ENCODE measurements at regions not wholly inside any gene's neighbourhood (a gene's known extent, or its start where the extent isn't known, plus 50 kb on each side); places are given as distances from the start of the nearest gene placed in this dataset.

DNA sequence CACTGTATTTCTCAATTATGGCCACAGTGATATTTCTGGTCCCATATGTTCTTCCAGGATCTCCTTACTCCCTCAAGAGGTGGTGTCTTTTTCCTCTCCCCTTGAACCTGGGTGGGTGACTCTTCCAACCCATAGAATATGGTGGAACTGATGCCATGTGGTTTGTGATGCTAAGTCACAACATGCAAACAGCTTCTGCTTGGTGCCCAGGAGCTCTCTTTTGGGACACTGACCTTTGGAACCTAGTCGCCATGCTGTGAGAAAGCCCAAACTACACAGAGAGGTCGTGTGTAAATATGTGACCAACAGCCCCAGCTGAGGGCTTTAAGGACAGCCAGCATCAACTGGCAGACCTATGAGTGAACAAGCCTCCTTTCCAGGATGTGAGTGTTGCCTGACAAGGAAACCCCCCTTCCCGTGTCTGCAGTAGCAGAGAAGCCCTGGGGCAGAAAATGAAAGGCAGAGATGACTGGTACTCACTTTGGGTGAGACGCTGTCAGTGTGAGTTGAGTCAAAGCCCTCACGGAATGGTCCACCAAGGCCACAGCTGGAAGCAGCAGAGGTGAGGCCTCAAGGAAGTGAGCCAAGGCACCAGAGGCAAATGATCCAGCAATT lies 223.4 kb downstream of the BCOR start:
- Histone ChIP-seq H3K27ac (ENCODE audit: low read depth, low read length) (no peak overlapping the region), H3K9me2 (ENCODE audit: insufficient read depth) (no peaks in the 10 kb centered on the region), H3K4me2 (ENCODE audit: low read length) (no peak overlapping the region), H2AFZ (ENCODE audit: low read depth, low read length, poor library complexity, severe bottlenecking) (no peak overlapping the region), H3K9me3 (ENCODE audit: control insufficient read depth in 1 of 2, insufficient read depth in 1 of 2, low read depth in 1 of 2, low read length in 2 of 2) (no peaks in the 10 kb centered on the region), H3K36me3 (ENCODE audit: control insufficient read depth in 1 of 2, insufficient read depth in 2 of 2, low read length in 2 of 2) (no peaks in the 10 kb centered on the region), H3K4me1 (ENCODE audit: control insufficient read depth in 1 of 2, insufficient read depth in 2 of 2, low read length in 2 of 2) (peaks cover 0 to 12% of the 10 kb centered on the region in 2 experiments; a peak in 1 of 4 replicates), H3K79me2 (ENCODE audit: insufficient read depth, low read length) (no peaks in the 10 kb centered on the region), H3K4me3 (replicated peaks in 1 of 2; ENCODE audit: low read depth in 1 of 2, low read length in 2 of 2) (no peak overlapping the region), H4K20me1 (ENCODE audit: insufficient read depth) (no peaks in the 10 kb centered on the region), H3K9ac (ENCODE audit: low read length) (no peak overlapping the region), H3K27me3 (ENCODE audit: insufficient read depth, low read length) (no peaks in the 10 kb centered on the region)
- CTCF ChIA-PET: no interaction called here
- BruUV-seq (replicated peaks): no TSS peak
- POLR2A ChIA-PET: no interaction called here
- intact Hi-C loops (cut with micrococcal nuclease): no loop called here
- no peak for ATAC-seq
- no peak for DNase-seq (ENCODE audit: low read depth, low spot score)
- RAD21 ChIA-PET (ENCODE audit: low non-redundant PET in 1 of 2, low total read pairs in 2 of 2, uncharacterized antibody in 2 of 2, unreplicated experiment in 2 of 2): no interaction called here
- no peak for TF ChIP-seq JUND (IDR thresholded peaks at IDR 0.05)

DNA sequence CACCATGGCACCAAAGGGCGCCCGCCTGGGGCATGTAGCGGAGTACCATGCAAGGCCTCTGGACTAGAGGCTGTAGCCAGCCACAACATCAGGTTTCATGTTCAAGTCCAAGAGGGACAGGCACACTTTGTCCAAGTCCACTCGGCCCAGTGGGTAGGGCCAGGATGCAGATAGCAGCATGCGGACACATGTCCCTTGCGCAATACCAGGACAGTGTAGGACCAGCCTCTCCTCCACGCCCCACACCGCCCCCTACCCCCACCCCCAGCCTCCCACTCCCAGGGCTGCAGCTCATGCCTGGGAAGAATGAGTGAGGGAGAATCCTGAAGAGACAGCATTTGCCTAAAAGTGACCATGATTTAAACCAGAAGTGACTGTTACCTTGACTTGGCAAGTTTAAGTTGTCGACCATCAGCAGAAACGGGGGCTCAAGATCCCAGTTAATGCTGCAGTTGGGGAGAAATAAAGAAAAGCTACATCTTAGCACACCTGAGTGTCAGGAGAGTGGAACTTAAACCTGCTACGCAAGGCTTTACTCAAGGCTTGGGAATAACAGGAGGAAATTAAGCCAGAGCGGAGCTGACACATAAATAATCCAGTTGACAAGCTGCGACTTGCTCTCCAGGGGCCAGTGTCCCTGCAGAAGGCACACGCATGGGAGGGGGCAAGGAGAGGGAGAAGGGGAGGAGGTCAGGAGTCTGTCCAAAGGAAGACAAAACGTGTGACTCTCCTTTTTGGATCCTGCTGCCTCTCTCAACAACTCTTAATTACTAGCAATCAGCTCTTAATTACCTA lies 221.7 kb downstream of the BCOR start:
- Histone ChIP-seq H3K4me1 (ENCODE audit: control insufficient read depth in 1 of 2, insufficient read depth in 2 of 2, low read length in 2 of 2) (0 out of 4 replicates have a peak, but pooled peaks cover 0 to 5% of the 10 kb centered on the region in 2 experiments), H3K27me3 (ENCODE audit: insufficient read depth, low read length) (no peaks in the 10 kb centered on the region), H2AFZ (ENCODE audit: low read depth, low read length, poor library complexity, severe bottlenecking) (no peak overlapping the region), H3K79me2 (ENCODE audit: insufficient read depth, low read length) (no peaks in the 10 kb centered on the region), H3K36me3 (ENCODE audit: control insufficient read depth in 1 of 2, insufficient read depth in 2 of 2, low read length in 2 of 2) (no peaks in the 10 kb centered on the region), H3K9me3 (ENCODE audit: control insufficient read depth in 1 of 2, insufficient read depth in 1 of 2, low read depth in 1 of 2, low read length in 2 of 2) (no peaks in the 10 kb centered on the region), H3K9ac (ENCODE audit: low read length) (no peak overlapping the region), H3K9me2 (ENCODE audit: insufficient read depth) (no peaks in the 10 kb centered on the region), H3K27ac (ENCODE audit: low read depth, low read length) (no peak overlapping the region), H4K20me1 (ENCODE audit: insufficient read depth) (no peaks in the 10 kb centered on the region), H3K4me3 (replicated peaks in 1 of 2; ENCODE audit: low read depth in 1 of 2, low read length in 2 of 2) (no peak overlapping the region), H3K4me2 (ENCODE audit: low read length) (no peak overlapping the region)
- TF ChIP-seq EGR1 (IDR thresholded peaks at IDR 0.05; ENCODE audit: low read depth) (no peak), FOSL1 (IDR thresholded peaks at IDR 0.05; ENCODE audit: low read depth) (no peak), YY1 (IDR thresholded peaks at IDR 0.05; ENCODE audit: extremely low read depth, insufficient replicate concordance, low read depth, low read length) (no peak), ELF1 (IDR thresholded peaks at IDR 0.05; ENCODE audit: borderline replicate concordance, low read depth) (no peak), POLR2A (IDR thresholded peaks at IDR 0.05; ENCODE audit: borderline replicate concordance, extremely low read depth, insufficient read depth, insufficient read length) (no peak), ZFX (IDR thresholded peaks at IDR 0.05) (no peak), JUND (IDR thresholded peaks at IDR 0.05) (no peak), SP1 (IDR thresholded peaks at IDR 0.05; ENCODE audit: low read depth) (no peak)
- TF ChIP-seq, protein P1, sequence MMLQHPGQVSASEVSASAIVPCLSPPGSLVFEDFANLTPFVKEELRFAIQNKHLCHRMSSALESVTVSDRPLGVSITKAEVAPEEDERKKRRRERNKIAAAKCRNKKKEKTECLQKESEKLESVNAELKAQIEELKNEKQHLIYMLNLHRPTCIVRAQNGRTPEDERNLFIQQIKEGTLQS (IDR thresholded peaks at IDR 0.05): no peak
- TF ChIP-seq, protein P2, sequence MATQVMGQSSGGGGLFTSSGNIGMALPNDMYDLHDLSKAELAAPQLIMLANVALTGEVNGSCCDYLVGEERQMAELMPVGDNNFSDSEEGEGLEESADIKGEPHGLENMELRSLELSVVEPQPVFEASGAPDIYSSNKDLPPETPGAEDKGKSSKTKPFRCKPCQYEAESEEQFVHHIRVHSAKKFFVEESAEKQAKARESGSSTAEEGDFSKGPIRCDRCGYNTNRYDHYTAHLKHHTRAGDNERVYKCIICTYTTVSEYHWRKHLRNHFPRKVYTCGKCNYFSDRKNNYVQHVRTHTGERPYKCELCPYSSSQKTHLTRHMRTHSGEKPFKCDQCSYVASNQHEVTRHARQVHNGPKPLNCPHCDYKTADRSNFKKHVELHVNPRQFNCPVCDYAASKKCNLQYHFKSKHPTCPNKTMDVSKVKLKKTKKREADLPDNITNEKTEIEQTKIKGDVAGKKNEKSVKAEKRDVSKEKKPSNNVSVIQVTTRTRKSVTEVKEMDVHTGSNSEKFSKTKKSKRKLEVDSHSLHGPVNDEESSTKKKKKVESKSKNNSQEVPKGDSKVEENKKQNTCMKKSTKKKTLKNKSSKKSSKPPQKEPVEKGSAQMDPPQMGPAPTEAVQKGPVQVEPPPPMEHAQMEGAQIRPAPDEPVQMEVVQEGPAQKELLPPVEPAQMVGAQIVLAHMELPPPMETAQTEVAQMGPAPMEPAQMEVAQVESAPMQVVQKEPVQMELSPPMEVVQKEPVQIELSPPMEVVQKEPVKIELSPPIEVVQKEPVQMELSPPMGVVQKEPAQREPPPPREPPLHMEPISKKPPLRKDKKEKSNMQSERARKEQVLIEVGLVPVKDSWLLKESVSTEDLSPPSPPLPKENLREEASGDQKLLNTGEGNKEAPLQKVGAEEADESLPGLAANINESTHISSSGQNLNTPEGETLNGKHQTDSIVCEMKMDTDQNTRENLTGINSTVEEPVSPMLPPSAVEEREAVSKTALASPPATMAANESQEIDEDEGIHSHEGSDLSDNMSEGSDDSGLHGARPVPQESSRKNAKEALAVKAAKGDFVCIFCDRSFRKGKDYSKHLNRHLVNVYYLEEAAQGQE (IDR thresholded peaks at IDR 0.05; ENCODE audit: low read depth): no peak
- ChIA-PET CTCF (no interaction called here), RAD21 (ENCODE audit: low non-redundant PET in 1 of 2, low total read pairs in 2 of 2, uncharacterized antibody in 2 of 2, unreplicated experiment in 2 of 2) (no interaction called here), POLR2A (no interaction called here)
- DNase-seq (ENCODE audit: low read depth, low spot score) (no peak), ATAC-seq (no peak)
- BruUV-seq (replicated peaks): no TSS peak
- intact Hi-C loops (cut with micrococcal nuclease): no loop called here

Measured in HCT116 (cell line).